NCI-H2196 (cell line): ENCODE measurements at regions not wholly inside any gene's neighbourhood (a gene's known extent, or its start where the extent isn't known, plus 50 kb on each side); places are given as distances from the start of the nearest gene placed in this dataset.

Experiments
- DNase-seq: peaks from one replicate; lab custom pipeline; 2025; ENCODE audit not compliant: unreplicated experiment; lab: John Stamatoyannopoulos, UW

DNA sequence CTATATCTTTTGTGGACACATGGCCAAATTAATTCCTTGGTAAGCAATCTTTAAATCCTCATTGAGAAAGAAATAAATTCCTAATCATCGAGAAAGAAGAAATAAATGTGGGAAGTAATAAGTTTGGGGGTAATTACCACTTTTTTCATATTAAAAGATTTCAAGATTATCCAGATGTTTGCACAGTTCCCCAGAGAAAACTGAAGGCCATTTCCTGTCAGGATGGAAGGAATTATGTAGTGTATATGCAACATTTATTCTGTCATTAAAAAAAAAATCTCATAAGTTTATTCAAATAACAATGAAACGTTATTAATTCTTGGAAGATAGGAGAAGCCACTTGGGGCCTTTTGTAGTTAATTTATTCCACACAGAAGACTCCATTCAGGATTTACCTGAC, 385.6 kb upstream of the NR3C2 start:
- DNase-seq = no peak

DNA sequence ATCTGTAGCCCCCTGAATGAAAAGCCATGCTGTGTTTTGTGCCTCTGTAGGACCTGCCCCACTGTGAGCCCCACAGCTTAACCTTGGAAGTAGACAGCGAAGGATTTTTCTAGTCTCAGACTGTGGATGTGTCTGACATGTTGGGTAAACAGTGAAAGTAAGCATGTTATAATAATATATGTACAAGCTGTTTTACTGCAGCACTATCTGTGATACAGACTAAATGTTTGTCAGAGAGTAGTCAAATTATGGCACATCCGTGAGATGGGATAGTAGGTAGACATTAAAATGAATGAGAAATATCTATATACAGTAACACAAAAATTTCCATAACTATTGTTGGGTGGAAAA, 381.2 kb upstream of the NR3C2 start:
- no peak for DNase-seq

DNA sequence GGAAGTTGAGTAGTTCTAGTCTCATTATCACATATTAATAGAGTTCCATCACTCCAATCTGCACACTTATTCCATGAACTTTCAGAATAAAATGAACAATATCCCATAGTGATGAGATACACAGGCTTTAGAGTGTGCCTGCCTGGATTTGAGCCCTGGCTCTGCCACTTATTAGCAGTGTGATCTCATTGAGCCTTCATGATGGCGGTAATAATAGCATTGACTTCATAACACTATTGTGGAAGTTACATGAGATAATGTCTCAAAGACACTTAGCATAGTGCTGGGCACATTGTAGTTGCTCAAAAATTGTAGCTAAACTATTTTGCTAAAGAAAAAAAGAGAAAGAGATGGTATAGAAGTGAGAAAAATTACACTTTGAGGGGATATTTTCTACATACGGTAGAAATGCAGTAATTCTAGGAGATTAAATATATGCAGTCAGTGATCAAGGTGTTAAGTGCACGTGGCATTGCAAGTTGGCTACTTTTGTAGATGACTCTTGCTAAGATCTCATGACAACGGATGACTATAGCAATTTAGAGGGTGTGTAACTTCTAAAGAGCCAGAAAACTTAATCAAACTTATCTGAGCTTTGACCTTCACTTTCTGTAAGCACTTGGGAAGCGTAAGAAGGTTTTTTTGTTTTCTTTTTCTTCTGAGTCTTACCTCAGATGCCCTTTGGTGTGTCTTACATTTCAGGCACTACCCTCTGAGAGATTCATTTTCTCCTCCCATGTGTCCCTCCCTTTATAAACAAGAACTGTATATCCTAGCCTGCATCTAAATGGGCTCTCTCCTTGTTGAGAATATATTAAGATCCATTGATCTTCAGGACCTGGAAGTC, 380.6 kb upstream of the NR3C2 start:
- DNase-seq = no peak

DNA sequence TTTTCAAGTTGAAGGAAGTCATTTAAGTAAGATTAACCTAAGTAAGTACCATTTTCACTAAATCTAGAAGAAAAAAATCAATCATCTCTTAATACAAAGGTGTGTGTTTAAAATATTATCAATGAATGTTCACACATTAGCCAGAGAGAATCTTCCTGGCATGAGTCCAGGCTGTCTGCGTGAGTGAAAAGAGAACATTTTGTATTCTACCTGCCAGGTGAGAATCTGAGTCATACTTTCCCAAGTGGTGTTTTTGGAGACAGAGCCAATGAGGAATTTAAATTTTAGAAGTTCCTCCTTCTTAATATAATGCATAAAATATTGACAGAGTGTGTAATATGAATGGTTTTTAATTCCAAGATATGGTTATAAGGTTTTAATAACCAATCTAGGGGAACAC, 371.8 kb upstream of the NR3C2 start:
- no peak for DNase-seq

DNA sequence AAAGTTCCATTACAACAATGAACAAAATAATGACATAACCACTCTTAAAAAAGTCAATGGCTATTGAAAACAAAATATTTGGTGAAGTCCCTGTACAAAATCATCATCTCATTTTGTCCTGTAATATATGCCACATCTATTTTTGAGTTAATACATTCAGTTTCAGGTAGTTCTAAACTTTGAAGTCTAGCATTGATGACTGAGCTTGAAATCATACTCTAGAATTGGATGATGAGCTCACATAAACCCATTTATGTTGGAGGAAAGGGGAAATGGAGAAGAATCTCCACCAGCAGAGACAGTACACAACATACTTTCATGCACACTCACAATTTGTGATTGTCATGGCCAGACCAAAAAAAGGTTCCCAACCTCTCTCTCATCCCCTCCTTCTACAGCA, 371.1 kb upstream of the NR3C2 start:
- DNase-seq = no peak

DNA sequence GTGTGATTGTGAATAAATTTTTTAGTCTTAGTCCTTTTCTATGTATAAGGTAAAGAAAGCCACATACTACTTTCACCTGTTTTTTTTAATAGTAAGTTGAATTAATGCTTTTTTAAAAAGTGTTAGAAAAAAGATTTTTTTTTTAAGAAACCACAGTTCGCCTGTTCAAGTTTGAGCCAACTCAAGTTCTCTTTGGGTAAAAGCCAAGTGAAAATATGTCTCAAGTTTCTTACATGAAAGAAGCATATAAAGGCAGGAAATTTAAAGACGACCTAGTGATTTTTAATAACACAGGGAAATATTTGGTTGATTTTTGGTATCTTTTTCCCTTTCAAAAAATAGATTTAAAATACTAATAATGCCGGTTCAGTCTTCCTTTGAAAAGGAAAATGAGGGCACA, 369.9 kb upstream of the NR3C2 start:
- DNase-seq = no peak

DNA sequence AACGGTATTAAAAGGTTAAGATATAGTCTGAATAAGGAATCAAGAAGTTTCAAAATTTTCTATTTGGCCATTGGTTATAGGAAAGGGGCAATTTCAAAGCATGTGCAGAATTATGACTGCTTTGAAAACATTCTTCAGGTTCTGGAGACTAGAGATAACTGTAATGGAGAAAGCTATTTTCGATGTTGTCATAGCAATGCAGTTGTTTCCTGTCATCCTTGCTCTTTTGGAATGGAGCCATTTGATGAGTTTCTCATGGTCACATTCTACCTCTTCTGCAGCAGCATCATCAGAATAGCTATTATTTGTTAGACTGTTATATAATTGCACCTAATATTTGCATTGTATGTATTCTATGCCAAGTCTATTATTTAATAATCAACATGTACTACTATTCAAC, 368.2 kb upstream of the NR3C2 start:
- no peak for DNase-seq

DNA sequence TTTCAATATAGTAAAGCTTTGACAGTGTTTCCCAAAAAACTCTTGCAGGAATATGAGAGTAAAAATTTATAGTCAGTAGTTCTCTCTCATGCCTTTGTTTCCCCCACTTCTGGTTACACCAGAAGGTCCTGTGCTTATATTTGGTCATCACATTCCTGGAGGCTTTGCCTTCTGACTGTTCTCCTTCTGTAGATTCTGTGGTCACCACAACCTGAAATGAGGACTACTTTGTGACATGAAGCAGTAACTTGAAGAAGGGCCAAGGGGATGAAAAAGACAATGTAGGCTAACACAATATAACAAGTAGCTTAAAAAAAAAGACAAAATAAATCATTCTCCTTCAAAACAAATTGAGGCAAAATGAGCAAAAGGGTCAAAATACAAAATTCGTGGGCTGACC, 366.2 kb upstream of the NR3C2 start:
- DNase-seq = no peak

DNA sequence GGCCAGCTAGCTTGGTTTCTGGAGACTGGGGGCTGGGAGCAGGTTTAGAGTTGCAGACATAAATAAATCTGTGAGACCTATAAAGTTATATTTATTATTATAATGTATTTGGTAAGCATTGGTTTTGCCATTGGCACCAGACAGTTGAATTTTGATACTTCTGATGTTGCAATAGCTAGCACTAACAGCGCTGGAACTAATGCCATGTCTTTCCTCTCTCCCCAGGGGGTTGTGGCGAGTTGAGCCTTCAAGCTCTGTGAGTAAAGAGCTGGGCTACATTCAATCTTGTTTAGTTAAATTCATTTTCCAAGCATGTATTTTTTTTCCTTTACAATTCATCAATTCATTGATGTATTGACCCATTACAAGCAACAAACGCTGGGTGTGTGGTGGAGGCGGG, 358.7 kb upstream of the NR3C2 start:
- no peak for DNase-seq

DNA sequence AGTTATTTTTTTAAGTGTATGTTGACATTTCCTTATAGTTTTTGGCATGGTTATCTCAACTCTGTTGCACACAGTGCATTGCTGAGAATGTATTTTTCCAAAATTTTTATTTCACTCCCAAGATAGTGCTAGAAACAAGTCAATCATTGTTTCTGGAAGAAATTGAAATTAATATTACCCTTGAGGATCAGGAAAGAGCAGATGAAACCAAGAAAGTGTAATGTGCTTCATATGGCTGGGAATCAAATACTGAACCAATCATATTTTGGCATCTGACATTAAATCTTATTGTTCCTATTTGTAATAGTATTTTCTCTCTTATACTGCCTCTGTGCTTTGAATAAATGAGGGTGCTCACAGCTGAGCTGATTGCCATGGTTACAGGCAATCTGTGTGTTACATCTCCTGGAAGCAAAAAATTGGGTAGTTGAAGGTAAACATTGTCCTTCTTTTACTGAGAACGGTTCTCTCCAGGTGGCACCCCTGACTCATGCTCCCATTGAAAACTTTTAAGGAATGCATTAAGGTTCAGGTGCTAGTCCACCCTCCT, 358.2 kb upstream of the NR3C2 start:
- no peak for DNase-seq

DNA sequence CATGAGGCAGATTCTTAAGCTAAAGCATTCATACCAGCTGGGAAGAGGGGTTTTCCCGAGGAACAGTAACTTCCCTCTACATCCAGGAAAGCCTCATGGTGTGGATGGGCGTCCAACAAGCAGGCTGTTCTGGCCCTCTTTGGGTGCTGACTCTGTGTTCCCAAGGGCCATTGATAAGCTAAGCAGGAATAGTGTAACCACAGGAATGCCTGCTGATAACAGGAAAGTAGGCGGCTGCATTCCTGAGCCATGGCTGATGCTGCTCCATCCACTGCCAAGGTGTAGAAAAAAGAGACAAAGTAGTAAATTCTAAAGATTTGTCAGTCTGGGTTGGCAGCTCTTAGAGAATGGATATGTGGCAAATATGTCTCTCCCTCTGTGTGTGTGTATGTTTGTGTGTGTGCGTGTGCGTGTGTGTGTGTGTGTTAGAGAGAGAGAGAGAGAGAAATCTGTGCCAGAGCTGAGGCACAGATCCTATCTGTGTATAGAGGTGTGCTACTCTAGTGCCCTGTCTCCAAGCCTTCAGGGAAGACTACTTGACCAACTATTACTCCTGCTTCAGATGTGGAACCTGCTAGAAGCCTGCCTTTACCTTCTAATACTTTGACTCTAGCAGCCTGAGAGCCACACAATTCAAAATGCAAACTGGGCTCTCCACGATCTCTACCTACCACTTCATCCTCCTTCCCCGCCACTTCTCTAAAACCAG, 353.1 kb upstream of the NR3C2 start:
- DNase-seq = no peak

DNA sequence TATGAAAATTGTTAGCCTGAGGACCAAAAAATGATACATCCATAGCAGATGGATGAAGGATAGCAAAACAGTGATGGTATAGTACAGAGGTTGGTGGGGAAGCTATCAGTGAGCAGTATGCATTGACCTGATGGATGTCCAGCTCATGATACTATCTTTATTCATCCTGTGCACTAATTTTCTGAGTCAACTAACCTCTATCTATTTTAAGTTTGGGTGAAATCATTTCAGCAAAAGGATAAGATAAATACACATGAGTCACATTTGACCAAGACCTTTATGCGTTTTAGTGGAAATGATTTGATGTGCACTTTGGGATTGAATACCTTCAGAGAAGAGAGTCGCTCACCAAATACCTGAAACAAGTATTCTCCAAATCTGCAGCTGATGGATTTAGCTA, 351.0 kb upstream of the NR3C2 start:
- no peak for DNase-seq

DNA sequence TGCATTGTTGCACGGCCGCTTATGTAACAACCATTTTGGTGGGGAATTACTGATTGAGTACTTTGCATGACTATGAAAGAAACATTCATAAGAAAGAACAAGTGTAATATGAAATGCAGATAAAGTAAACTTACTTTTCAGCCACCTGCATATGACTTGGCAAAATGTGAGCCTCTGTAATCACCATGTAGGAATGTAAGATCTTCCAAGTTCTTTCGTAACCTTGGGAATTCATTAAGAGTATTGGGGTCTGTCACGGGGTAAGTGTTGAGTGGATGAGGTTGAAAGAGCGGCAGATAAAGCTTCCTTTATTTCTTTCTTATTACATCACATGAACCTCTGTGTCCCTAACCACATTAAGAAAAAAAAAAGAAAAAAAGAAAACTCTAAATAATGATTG, 348.5 kb upstream of the NR3C2 start:
- DNase-seq = no peak

DNA sequence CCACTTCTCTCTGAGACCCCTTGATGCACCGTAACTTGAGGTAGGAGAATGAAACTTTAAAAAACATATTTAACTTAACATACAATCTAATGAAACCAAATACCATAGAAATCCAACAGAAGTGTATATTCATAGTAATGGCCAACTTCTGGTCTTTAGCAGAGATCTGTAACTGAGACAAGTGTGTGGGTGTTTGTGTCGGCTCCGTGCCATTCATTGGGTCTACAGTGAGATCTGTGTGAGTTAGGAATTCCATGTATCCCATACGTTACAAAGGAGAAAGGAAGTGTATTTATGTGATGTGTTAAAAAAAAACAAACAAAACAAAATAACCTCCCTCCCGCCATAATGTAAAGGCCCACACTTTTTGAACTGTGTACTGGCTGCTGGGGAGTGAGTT, 348.0 kb upstream of the NR3C2 start:
- no peak for DNase-seq

DNA sequence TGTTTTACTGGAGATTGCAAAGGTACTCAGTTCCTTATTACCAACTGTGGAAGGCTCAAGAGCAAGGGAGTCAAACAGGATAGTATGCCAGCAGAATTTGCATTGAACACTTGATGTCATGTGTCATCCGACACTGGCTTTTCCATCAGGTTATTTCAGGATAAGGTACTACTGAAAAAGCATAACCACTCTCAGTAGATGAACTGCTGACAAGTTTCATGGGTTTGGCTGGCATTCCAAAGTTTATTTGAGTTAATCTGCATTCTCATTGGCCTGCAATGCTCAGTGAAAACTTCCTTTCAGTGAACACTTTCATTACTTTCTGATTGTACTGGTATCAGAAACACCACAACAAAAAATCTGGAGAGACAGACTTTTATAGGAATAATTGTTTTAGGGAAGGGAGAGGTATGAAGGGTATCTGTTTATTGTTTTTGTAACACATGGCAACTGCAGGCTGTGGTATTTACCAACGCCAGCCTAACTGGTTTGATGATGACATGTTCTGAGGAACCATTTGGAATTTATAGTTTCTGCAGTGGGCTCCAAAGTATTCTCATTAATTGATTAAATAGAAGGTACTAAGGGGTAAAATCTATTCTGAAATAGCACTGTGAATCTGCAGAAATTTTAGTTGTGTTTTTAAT, 345.7 kb upstream of the NR3C2 start:
- no peak for DNase-seq

DNA sequence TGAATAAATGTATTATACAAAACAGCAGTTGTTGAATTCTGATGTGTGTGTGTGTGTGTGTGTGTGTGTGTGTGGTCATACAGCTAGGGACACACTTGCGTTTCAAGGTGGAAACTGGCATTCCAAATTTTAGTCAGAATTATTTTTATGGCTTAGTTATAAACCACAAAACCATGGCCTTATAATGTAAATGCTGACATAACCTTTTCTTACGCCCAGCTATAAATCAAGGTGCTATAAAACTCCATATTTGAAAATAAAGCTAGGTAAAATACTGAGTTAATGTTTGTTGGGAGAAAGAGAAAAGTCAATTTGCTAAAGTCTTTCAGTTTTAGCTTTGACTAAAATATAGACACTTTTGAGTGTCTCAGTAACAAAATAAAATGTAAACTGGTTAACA, 345.1 kb upstream of the NR3C2 start:
- DNase-seq = no peak

DNA sequence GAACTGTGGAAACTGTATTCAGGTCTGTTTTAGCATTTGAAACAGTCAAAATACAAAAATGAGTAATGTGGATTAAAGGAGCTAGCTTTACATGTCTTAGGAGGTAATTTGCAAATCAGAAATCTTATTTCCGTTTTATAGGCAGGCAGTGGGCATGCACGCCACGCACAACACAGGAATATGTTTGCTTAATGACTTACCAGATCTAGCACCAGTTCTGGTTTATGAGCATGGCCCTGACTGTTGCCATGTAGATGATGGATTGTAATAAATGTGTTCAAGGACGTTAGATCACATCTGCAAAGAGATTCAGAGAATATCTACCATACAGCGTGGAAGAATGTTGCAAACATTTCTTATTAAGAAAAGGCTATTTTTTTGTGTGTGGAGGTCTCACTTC, 344.5 kb upstream of the NR3C2 start:
- no peak for DNase-seq

DNA sequence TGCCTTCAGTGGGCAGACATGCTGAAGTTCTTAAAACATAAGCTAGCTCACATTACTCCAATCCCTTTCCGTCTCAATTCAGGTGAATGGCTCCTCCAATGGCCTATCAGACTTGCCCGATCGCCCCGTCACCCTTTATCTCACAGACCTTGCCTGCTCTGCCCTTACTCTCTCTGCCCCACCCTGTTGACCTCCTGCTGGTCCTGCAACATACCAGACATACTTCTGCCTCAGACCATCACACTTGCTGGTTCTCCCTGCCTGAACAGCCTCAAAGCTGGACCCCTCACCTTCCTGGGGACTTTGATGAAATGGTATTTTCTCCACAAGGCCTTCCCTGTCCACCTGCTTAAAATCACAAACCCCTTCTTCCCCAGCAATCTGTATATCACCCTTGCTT, 340.1 kb upstream of the NR3C2 start:
- DNase-seq = no peak

DNA sequence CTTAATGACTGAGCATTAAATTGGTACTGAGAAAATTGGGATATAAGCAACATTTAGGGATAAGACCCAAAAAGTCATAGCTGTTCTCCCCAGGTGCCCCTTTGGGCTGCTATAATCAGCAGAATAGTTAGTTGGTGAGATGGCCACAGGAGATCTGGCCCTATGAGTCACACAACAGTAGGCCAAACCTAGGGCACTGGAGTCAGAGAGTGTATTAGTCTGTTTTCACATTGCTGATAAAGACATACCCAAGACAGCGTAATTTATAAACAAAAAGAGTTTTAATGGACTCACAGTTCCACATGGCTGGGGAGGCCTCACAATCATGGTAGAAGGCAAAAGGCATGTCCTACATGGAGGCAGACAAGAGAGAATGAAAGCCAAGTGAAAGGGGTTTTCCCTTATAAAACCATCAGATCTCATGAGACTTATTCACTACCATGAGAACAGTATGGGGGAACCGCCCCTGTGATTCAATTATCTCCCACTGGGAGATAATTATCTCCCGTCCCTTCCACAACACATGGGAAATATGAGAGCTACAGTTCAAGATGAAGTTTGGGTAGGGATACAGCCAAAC, 338.3 kb upstream of the NR3C2 start:
- no peak for DNase-seq

DNA sequence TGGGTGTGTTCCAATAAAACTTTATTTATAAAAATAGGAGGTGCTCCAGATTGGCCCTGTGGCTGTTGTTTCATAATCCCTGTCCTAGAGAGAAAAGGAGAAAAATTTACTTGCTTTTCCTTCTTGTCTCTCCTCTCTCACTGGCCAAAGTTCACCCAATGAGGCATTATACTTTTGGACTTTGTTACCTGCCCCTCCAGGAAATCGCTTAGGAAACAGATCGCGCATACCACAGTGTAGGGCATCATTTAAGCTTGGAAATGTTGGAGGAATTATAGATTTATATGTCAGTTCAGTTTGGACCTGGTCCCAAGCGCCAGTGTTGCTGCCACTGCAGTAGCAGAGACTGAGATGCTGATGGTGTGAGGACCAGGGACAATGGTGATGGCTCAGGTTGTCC, 337.6 kb upstream of the NR3C2 start:
- no peak for DNase-seq

DNA sequence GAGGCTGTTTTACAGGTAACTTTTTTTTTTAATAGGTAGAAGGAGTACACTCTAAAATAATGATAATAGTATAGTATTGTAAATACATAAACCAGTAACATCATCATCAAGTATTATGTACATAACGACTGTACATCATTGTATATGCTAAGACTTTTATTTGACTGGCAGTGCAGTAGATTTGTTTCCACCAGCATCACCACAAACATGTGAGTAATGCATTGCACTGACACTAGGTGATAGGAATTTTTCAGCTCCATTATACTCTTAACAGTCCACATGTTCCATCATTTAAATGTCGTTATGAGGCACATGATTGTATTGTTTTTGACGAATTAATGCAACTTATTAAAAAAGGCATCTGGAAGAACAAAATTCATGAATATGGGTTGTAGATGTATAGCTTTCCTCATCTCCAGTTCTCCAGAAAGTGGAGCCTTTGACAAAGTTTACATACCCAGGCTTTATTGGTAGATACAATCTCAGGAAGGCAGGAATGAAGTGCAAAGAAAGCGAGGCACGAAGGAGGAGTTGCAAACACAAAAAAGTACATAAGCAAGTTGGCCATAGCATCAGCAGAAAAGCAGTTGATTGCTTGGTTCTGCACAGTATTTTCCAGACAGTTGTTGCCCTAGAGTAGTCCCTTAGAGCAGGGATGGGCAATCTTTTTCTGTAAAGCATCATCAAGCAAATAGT, 336.9 kb upstream of the NR3C2 start:
- no peak for DNase-seq
